Skeletal muscle satellite cell (primary cell): ENCODE measurements at regions not wholly inside any gene's neighbourhood (a gene's known extent, or its start where the extent isn't known, plus 50 kb on each side); places are given as distances from the start of the nearest gene placed in this dataset.

ENCODE experiments used
- H3K27me3 ChIP-seq: 2 replicates; pipeline ENCODE4 v1.7.0; 2013; ENCODE audit warnings: low read length; ENCODE audit not compliant: control insufficient read depth, insufficient read depth
- H3K36me3 ChIP-seq: 2 replicates; pipeline ENCODE4 v1.7.0; 2013; ENCODE audit warnings: mild to moderate bottlenecking, control low read depth, low read length; ENCODE audit not compliant: insufficient read depth
- H3K4me1 ChIP-seq: 2 replicates; pipeline ENCODE4 v1.7.0; 2013; ENCODE audit warnings: low read length; ENCODE audit not compliant: control insufficient read depth, insufficient read depth
- H3K4me2 ChIP-seq: 2 replicates; pipeline ENCODE4 v1.7.0; 2013; ENCODE audit warnings: mild to moderate bottlenecking, low read length
- H3K4me3 ChIP-seq: 2 replicates; pipeline ENCODE4 v1.7.0; 2013; ENCODE audit warnings: low read length
- H3K9ac ChIP-seq: 2 replicates; pipeline ENCODE4 v1.7.0; 2013; ENCODE audit warnings: mild to moderate bottlenecking, low read depth, low read length, moderate library complexity
- H3K9me3 ChIP-seq: replicated peaks from 2 replicates; pipeline ENCODE4 v1.7.0; 2013; ENCODE audit warnings: mild to moderate bottlenecking, control low read depth, low read length

DNA sequence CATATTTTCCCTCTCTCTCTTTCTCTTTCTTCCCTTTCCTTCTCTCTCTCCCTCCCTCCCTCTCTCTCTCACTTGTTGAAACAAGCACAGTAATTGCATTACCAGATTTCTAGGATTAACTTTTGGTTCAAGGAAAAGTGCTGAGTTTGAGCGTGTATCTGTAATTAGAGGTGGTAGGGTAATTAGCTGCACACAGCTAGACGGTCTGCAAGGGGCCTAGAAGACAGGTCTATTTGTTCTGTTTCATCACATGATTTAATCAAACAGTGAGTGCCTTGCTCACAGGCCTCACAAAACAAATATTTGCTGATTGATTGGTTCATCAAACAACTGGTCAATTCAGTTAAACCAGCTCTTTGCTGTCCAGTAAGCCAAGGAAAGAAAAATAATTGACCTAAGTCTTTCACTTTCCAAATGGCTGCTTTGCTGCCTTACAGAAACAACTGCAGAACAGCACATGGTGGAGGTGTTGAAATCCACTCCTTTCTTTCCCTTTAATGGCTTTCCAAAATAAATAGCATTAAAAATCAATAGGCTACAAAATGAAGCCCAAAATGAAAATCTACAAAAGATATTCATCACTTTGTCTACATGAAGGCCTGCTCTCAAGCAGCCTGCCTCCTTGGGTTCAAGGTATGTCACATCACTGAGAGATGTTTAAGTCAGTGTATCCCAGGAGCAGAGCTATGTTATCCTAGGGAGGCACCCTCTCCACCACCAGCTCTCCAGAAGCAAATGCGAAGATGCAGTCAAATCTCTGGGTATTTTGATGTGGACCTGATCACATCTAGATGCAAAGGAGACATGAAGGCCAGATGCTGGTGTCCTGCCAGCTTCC lies 264.4 kb upstream of the SIX2 start:
- H3K4me2 ChIP-seq, result no peak overlapping the region
- H3K9me3 ChIP-seq, result no peaks in the 10 kb centered on the region
- H3K4me1 ChIP-seq, result peaks cover 43% of the 10 kb centered on the region
- no peak overlapping the region for H3K4me3 ChIP-seq
- H3K9ac ChIP-seq, result no peak overlapping the region
- H3K27me3 ChIP-seq, result no peaks in the 10 kb centered on the region
- H3K36me3 ChIP-seq, result no peaks in the 10 kb centered on the region

- Histone ChIP-seq H3K9ac (no peak overlapping the region), H3K4me3 (no peak overlapping the region), H3K36me3 (no peaks in the 10 kb centered on the region), H3K4me2 (no peak overlapping the region), H3K27me3 (no peaks in the 10 kb centered on the region), H3K4me1 (peaks cover 34% of the 10 kb centered on the region), H3K9me3 (no peaks in the 10 kb centered on the region)
Measured at GRCh38 chr2:45272549-45273265, 263.5 kb upstream of the SIX2 start.

DNA sequence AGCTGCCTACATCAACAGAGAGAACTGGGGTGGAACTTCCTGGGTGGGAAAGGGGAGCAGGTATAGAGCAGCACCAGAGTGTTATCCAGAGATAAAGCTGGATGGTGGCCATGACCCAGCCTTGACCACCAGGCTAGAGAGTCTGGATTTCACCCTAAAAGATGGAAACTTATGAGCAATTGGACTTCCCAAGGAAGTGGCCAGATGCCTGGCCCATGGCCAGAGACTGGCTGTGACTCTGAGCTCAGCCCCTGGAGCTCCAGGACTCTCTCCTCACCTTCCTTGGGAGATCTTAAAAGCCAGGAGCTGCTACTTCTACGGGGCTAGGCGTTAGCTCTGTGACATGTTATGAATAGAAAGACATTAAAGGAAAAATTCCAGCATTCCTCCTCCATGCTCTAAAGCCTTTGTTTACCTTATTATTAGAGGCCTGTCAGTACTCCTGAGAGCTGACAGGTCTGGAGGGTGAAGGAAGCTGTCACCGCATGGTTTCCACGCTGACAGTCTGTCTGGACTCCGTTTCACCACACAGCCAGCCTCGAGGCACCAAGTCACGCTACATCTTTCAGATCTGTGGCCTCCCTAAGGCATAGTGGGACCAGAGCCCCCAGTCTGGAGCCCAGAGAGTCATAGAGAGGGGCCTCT lies 260.0 kb upstream of the SIX2 start:
- Histone ChIP-seq H3K4me2 (no peak overlapping the region), H3K27me3 (no peaks in the 10 kb centered on the region), H3K9ac (no peak overlapping the region), H3K4me3 (no peak overlapping the region), H3K36me3 (no peaks in the 10 kb centered on the region), H3K9me3 (no peaks in the 10 kb centered on the region), H3K4me1 (peaks cover 6% of the 10 kb centered on the region)

DNA sequence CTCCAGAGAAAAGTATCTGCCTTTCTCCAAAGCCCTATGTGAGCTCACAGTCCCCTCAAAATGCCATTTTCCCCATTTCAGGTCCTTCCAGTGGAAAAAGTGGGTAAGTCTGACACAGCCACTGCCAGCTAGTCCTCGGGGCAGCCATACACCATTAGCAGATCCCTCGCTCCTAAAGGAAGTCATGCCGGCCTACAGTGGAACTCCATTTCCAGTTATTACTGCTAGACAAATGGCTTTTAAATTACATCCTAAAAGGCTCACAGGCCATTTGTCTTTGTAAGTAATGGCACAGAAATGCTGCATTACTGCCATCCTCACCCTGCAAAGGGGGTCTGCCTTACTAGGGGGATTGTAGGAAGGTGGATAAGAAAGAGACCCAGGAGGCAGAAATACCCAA lies 259.4 kb upstream of the SIX2 start:
- no peaks in the 10 kb centered on the region for H3K9me3 ChIP-seq
- H3K36me3 ChIP-seq, result no peaks in the 10 kb centered on the region
- peaks cover 6% of the 10 kb centered on the region for H3K4me1 ChIP-seq
- H3K4me2 ChIP-seq, result no peak overlapping the region
- no peak overlapping the region for H3K9ac ChIP-seq
- H3K27me3 ChIP-seq, result no peaks in the 10 kb centered on the region
- no peak overlapping the region for H3K4me3 ChIP-seq

DNA sequence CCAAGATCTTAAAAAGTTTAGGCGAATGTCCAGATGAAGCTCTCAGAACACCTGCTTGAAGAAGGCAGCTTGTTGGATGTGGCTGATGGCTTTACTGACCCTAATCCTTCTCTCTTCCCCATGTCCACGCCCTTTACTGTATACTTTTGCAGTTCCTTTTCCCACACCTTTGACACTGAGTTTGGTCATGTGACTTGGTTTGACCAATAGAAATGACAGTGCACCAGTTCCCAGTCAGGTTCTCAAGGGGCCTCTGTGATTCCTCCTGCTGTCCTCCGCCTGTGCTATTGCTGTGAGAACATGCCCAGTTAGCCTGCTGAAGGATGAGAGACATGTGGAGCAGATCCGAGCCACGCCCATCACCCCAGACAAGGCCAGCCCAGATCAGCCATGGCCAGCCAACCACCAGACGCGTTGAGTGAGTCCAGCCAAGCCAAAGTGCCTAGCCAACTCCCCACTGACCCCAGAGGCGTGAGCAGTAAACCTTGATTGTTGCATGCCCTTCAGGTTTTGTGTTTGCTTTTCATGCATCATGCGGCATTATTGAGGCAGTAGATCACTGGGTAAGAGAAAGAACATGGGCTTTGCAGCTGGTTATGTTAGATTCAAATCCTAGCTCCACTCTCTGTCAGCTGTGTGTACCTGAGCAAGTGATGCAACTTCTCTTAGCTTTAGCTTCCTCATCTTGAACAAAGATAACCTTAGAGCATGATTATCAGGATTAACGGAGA lies 258.0 kb upstream of the SIX2 start:
- no peaks in the 10 kb centered on the region for H3K9me3 ChIP-seq
- no peak overlapping the region for H3K4me2 ChIP-seq
- H3K9ac ChIP-seq, result no peak overlapping the region
- H3K4me1 ChIP-seq, result peaks cover 6% of the 10 kb centered on the region
- H3K4me3 ChIP-seq, result no peak overlapping the region
- no peaks in the 10 kb centered on the region for H3K36me3 ChIP-seq
- no peaks in the 10 kb centered on the region for H3K27me3 ChIP-seq

DNA sequence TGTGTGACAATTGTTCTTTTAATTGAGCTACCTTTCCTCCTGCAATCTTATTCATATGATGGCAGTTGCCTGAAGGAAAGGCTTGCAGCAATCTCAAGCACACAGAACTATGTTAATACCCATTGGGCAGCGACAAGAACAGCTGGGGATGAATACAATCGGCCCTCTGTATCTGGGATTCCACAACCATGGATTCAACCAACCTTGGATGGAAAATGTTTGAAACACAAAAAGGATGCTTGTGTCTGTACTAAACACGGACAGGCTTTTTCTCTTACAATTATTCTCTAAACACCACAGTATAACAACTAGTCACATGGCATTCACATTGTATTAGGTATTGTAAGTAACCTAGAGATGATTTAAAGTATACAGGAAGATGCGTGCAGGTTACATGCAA lies 256.1 kb upstream of the SIX2 start:
- Histone ChIP-seq H3K4me1 (peaks cover 9% of the 10 kb centered on the region), H3K27me3 (no peaks in the 10 kb centered on the region), H3K36me3 (no peaks in the 10 kb centered on the region), H3K9me3 (no peaks in the 10 kb centered on the region), H3K4me2 (no peak overlapping the region), H3K4me3 (no peak overlapping the region), H3K9ac (no peak overlapping the region)

DNA sequence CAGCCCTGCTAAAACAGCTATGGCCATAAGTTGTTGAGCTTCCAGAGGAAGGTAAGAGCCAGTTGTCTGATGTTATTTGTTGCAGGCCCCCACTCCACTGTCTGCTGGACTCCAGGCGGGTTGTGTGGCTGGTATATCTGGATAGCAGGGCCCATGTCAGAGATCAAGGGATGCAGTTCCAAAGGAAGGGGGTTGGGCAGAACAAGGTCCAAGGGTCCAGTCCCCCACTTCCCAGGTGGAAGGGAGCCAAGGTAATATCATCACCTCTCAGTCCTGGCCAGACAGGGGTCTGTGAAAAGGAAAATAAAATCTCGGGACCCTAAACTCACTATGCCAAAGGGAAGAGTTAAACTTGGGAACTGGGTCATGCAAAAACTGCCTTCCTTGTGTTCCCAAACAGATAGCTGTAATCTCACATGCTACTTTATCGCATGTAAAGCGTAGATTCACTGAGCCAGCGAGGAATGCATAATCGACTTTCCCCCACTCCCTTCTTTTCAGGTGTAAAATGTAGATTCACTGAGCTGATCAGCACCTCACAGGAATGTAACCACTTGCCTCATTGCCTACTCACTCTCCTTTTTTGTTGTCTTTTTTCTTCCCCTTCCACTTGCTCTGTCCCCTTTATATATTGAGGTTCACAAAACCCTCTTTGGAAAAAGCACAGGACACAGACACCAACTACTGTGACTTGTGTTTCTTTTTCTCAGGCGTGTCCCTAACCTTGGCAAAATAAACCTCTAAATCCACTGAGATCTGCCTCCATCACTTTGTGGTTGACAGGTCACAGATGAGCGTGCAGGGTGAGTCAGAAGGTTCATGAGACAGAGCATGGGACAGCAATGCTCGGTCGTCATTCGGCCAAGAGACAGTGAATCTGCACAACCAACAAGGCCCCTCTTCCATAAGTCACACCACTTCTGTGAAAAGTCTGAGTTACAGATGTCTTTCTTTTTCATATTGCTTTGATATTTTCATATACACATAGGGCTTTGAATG lies 255.3 kb upstream of the SIX2 start:
- no peak overlapping the region for H3K9ac ChIP-seq
- no peak overlapping the region for H3K4me3 ChIP-seq
- H3K27me3 ChIP-seq, result no peaks in the 10 kb centered on the region
- no peaks in the 10 kb centered on the region for H3K9me3 ChIP-seq
- H3K4me1 ChIP-seq, result peaks cover 15% of the 10 kb centered on the region
- no peak overlapping the region for H3K4me2 ChIP-seq
- no peaks in the 10 kb centered on the region for H3K36me3 ChIP-seq

GRCh38 chr2:45263147-45263546 lies 253.9 kb upstream of the SIX2 start:
- H3K36me3 ChIP-seq, result no peaks in the 10 kb centered on the region
- H3K4me2 ChIP-seq, result no peak overlapping the region
- no peaks in the 10 kb centered on the region for H3K27me3 ChIP-seq
- H3K4me1 ChIP-seq, result peaks cover 24% of the 10 kb centered on the region
- H3K4me3 ChIP-seq, result no peak overlapping the region
- no peak overlapping the region for H3K9ac ChIP-seq
- no peaks in the 10 kb centered on the region for H3K9me3 ChIP-seq

- Histone ChIP-seq H3K4me3 (no peak overlapping the region), H3K4me1 (peaks cover 32% of the 10 kb centered on the region), H3K4me2 (no peak overlapping the region), H3K9me3 (no peaks in the 10 kb centered on the region), H3K27me3 (no peaks in the 10 kb centered on the region), H3K36me3 (no peaks in the 10 kb centered on the region), H3K9ac (no peak overlapping the region)
Measured at GRCh38 chr2:45261746-45262145, 252.5 kb upstream of the SIX2 start.

GRCh38 chr2:45260946-45261345 lies 251.7 kb upstream of the SIX2 start:
- Histone ChIP-seq H3K9ac (no peak overlapping the region), H3K4me3 (no peak overlapping the region), H3K27me3 (no peaks in the 10 kb centered on the region), H3K4me1 (peaks cover 40% of the 10 kb centered on the region), H3K9me3 (no peaks in the 10 kb centered on the region), H3K36me3 (no peaks in the 10 kb centered on the region), H3K4me2 (no peak overlapping the region)
